ENCODE measurements at regions not wholly inside any gene's neighbourhood (a gene's known extent, or its start where the extent isn't known, plus 50 kb on each side); places are given as distances from the start of the nearest gene placed in this dataset.

DNA sequence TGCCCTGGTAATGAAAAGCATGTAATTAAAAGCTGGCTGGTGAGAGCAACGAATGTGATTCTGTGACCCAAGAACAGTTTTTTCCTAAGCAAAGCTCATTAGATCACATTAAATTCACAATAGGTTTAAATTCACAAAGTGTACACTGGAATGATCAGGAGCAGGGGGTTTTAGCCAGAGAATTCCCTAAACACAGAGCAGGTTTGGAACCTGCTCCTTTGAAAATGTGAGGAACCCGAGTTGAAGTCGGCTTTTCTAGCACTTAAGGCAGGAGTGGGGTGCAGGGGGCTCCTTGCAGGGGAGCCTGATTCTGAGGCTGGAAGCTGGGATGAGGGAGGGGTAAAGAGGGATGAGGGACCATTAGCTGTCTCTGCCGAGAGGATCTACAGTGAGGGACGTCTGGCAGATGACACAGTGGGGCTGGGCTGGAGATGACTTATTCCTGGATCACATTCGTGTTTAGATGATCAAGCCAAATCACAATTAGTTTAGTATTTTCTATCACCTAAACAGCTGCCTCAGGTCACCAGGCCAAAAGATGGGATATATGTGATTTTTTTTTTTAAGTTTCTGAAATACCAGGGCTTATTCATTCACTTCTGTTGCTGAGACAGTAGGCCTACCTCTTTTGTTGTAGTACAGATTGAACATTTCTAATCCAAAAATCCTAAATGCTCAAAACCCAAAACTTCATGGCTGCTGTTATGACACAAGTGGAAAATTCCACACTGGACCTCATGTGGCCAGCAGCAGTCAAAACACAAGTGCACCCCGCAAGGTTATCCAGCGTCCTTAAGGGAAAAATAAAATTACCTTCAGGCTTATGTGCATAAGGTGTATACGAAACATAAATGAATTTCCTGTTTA lies 93.1 kb upstream of the HIVEP1 start:
- DNase-seq (ENCODE audit: extremely low spot score, unreplicated experiment), result no peak
- peaks cover 19% of the 10 kb centered on the region for H3K4me1 Mint-ChIP-seq (ENCODE audit: unreplicated experiment)
- TF ChIP-seq, protein P1, sequence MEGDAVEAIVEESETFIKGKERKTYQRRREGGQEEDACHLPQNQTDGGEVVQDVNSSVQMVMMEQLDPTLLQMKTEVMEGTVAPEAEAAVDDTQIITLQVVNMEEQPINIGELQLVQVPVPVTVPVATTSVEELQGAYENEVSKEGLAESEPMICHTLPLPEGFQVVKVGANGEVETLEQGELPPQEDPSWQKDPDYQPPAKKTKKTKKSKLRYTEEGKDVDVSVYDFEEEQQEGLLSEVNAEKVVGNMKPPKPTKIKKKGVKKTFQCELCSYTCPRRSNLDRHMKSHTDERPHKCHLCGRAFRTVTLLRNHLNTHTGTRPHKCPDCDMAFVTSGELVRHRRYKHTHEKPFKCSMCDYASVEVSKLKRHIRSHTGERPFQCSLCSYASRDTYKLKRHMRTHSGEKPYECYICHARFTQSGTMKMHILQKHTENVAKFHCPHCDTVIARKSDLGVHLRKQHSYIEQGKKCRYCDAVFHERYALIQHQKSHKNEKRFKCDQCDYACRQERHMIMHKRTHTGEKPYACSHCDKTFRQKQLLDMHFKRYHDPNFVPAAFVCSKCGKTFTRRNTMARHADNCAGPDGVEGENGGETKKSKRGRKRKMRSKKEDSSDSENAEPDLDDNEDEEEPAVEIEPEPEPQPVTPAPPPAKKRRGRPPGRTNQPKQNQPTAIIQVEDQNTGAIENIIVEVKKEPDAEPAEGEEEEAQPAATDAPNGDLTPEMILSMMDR (conservative IDR thresholded peaks at IDR 0.05), result no peak
- no peaks in the 10 kb centered on the region for H3K27me3 Mint-ChIP-seq
- peak overlapping the region; percentile 67 for H3K4me3 Mint-ChIP-seq
- H3K27ac Mint-ChIP-seq, result peak overlapping the region; percentile 76
- no peaks in the 10 kb centered on the region for H3K9me3 Mint-ChIP-seq
- H3K36me3 Mint-ChIP-seq, result no peaks in the 10 kb centered on the region

DNA sequence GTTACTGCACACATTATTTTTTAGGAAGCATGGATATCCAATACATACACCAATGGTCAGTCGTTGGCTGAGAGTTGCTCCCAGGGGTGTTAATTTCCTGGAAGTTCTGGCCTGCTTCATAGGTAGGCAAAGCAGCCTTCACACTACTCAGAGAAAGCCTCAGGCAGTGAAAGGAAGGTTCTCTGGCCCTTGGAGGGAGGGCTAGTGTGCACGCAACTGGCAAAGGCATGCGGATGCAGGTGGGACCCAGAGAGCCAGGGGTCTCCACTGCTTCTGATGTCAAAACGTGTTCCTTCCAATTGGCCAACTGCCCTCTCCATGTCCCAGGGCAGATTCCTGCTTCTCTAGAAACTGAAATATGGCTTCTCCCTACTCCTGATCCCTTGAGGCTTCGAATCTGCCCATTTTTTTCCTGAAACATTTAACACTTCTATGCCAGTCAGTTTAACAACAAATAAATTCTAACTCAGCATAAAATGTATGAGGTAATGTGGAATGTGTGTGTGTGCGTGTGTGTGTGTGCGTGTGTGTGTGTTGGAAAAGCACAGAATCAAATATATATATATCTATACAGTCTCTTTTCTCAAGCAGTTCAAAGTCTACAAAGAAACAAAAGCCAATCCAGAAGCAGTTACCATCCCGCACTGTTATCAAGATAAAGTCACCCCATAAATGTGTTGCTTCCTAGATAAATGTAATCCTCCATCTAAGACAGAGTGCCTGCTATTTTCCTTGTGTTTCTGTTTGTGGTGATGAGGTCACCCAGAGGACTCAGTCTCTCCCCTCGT lies 94.0 kb upstream of the HIVEP1 start:
- DNase-seq (ENCODE audit: extremely low spot score, unreplicated experiment), result no peak
- Mint-ChIP-seq H3K27me3 (no peaks in the 10 kb centered on the region), H3K4me3 (peak overlapping the region; percentile 67), H3K4me1 (ENCODE audit: unreplicated experiment) (peaks cover 19% of the 10 kb centered on the region), H3K36me3 (no peaks in the 10 kb centered on the region), H3K27ac (peak overlapping the region; percentile 76), H3K9me3 (no peaks in the 10 kb centered on the region)
- TF ChIP-seq, protein P1 (conservative IDR thresholded peaks at IDR 0.05), result no peak

DNA sequence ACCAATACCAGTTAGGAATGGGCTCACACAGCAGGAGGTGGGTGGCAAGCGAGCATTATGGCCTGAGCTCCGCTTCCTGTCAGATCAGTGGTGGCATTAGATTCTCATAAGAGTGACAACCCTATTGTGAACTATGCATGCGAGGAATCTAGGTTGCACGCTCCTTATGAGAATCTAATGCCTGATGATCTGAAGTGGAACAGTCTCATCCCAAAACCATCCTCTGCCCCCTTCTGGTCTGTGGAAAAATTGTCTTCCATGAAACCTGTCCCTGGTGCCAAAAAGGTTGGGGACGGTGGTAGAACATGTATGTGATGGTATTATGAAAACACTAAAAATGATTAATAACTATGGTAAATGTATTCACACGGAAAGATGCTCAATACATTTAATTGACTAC lies 99.7 kb upstream of the HIVEP1 start:
- Mint-ChIP-seq H3K27me3 (no peaks in the 10 kb centered on the region), H3K27ac (no peak overlapping the region), H3K9me3 (peaks cover 9% of the 10 kb centered on the region), H3K4me1 (ENCODE audit: unreplicated experiment) (peaks cover 4% of the 10 kb centered on the region), H3K36me3 (no peaks in the 10 kb centered on the region), H3K4me3 (no peak overlapping the region)
- DNase-seq (ENCODE audit: extremely low spot score, unreplicated experiment), result no peak
- TF ChIP-seq, protein P1 (conservative IDR thresholded peaks at IDR 0.05), result peak; percentile 20

DNA sequence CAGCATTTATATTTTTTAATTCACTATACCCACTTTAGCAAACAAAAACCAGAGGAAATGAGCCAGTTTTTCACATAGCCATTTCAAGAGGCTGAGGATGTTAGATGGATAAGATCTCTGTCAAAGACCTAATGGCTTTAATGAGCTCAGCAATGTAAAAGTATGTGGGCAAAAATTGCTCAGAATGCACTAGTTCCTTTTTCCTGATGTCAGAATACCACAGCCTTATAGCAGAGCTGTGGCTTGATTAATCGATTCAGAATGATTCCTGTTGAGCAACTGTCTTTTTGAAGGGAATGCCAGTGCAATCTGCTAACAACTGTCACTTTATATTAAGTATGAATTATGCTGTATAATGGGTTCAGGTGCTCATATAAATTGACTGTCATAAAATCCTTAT lies 100.6 kb upstream of the HIVEP1 start:
- Mint-ChIP-seq H3K4me3 (no peak overlapping the region), H3K36me3 (no peaks in the 10 kb centered on the region), H3K9me3 (peaks cover 9% of the 10 kb centered on the region), H3K27ac (no peak overlapping the region), H3K27me3 (no peaks in the 10 kb centered on the region), H3K4me1 (ENCODE audit: unreplicated experiment) (peaks cover 4% of the 10 kb centered on the region)
- TF ChIP-seq, protein P1 (conservative IDR thresholded peaks at IDR 0.05), result no peak
- no peak for DNase-seq (ENCODE audit: extremely low spot score, unreplicated experiment)

- H3K4me3 Mint-ChIP-seq, result no peak overlapping the region
Measured at GRCh38 chr6:11909696-11910132, 102.4 kb upstream of the HIVEP1 start.

More at GRCh38 chr6:11909696-11910132, 102.4 kb upstream of the HIVEP1 start:
- TF ChIP-seq, protein P1 (conservative IDR thresholded peaks at IDR 0.05), result no peak
- Mint-ChIP-seq H3K36me3 (no peaks in the 10 kb centered on the region), H3K9me3 (peaks cover 9% of the 10 kb centered on the region), H3K4me1 (ENCODE audit: unreplicated experiment) (peaks cover 4% of the 10 kb centered on the region), H3K27ac (no peak overlapping the region), H3K27me3 (no peaks in the 10 kb centered on the region)
- no peak for DNase-seq (ENCODE audit: extremely low spot score, unreplicated experiment)
